ENCODE measurements at regions not wholly inside any gene's neighbourhood (a gene's known extent, or its start where the extent isn't known, plus 50 kb on each side); places are given as distances from the start of the nearest gene placed in this dataset.

DNA sequence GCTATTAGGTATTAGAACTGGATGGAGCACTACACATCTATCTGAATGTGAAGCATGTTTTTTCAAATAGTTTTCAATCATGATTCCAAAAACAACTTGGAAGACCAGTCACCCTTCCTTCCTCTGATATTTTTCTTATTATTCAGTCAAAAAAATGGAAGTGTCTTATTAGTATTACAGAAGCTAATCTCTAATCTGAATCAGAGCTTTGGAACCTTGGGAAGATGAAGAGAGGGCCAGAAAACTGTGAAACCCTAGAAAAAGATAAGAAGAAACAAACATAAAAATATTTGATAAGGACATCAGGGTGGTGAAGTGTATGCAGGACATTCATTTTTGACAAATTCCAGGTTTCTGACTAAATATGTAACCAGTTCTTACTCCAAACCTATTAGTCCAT, 166.3 kb upstream of the PRSS16 start:
- Histone ChIP-seq H3K36me3 (ENCODE audit: control insufficient read depth in 2 of 2, insufficient read depth in 2 of 2, low read length in 2 of 2) (no peaks in the 10 kb centered on the region), H3K9ac (ENCODE audit: low read length in 2 of 2) (no peak overlapping the region), H3K9me3 (ENCODE audit: control insufficient read depth in 2 of 2, low read length in 2 of 2) (no peaks in the 10 kb centered on the region), H3K27ac (ENCODE audit: low read length) (no peak overlapping the region), H3K27me3 (ENCODE audit: control insufficient read depth in 1 of 2, insufficient read depth in 2 of 2, low read length in 2 of 2) (peaks cover 5 to 9% of the 10 kb centered on the region in 2 donors), H3K4me1 (ENCODE audit: control insufficient read depth, insufficient read depth, low read length) (no peaks in the 10 kb centered on the region), H3K4me3 (ENCODE audit: low read length in 2 of 2) (no peak overlapping the region)

- H3K9me3 ChIP-seq (ENCODE audit: control insufficient read depth in 2 of 2, low read length in 2 of 2), result no peaks in the 10 kb centered on the region
- H3K36me3 ChIP-seq (ENCODE audit: control insufficient read depth in 2 of 2, insufficient read depth in 2 of 2, low read length in 2 of 2), result no peaks in the 10 kb centered on the region
- H3K27ac ChIP-seq (ENCODE audit: low read length), result no peak overlapping the region
- no peak overlapping the region for H3K9ac ChIP-seq (ENCODE audit: low read length in 2 of 2)
- no peaks in the 10 kb centered on the region for H3K4me1 ChIP-seq (ENCODE audit: control insufficient read depth, insufficient read depth, low read length)
- peaks cover 5 to 9% of the 10 kb centered on the region in 2 donors for H3K27me3 ChIP-seq (ENCODE audit: control insufficient read depth in 1 of 2, insufficient read depth in 2 of 2, low read length in 2 of 2)
- no peak overlapping the region for H3K4me3 ChIP-seq (ENCODE audit: low read length in 2 of 2)
These were observed 165.6 kb upstream of the PRSS16 start for GRCh38 chr6:27081931-27082330.

GRCh38 chr6:27088068-27088467, 159.4 kb upstream of the PRSS16 start:
- no peak overlapping the region for H3K27ac ChIP-seq (ENCODE audit: low read length)
- H3K36me3 ChIP-seq (ENCODE audit: control insufficient read depth in 2 of 2, insufficient read depth in 2 of 2, low read length in 2 of 2), result no peaks in the 10 kb centered on the region
- peaks cover 12 to 30% of the 10 kb centered on the region in 2 donors for H3K27me3 ChIP-seq (ENCODE audit: control insufficient read depth in 1 of 2, insufficient read depth in 2 of 2, low read length in 2 of 2)
- no peak overlapping the region for H3K4me3 ChIP-seq (ENCODE audit: low read length in 2 of 2)
- H3K9me3 ChIP-seq (ENCODE audit: control insufficient read depth in 2 of 2, low read length in 2 of 2), result no peaks in the 10 kb centered on the region
- H3K4me1 ChIP-seq (ENCODE audit: control insufficient read depth, insufficient read depth, low read length), result no peaks in the 10 kb centered on the region
- no peak overlapping the region for H3K9ac ChIP-seq (ENCODE audit: low read length in 2 of 2)

DNA sequence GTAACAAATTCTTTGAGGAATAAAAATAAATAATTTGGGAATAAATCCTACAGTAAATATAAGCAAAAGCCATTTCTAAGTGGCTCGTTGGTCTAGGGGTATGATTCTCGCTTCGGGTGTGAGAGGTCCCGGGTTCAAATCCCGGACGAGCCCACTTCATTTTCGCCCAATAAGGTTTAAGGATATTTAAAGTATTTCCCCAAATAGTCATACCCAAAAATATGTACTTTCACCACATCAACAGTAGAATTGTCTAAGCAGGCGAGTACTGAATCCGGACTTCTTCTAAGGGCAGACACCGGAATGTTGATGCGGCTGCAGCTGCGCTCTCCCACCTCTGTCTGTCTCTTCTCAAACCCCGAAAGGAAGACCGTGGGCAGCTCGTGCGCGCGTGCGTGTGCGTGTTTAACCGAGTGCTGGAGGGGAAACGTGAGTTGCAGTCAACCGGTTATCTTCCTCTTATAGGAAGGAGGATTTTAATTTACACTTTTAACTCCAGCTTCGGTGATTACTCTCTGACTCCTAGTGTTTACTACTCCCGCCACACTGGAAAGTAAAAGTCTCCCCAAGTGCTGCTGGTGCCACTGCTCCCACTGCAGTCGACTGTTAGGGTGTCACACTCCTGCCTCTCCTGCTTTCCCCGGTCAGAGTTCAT, 155.7 kb upstream of the PRSS16 start:
- H3K36me3 ChIP-seq (ENCODE audit: control insufficient read depth in 2 of 2, insufficient read depth in 2 of 2, low read length in 2 of 2), result no peaks in the 10 kb centered on the region
- no peak overlapping the region for H3K9ac ChIP-seq (ENCODE audit: low read length in 2 of 2)
- no peak overlapping the region for H3K4me3 ChIP-seq (ENCODE audit: low read length in 2 of 2)
- peaks cover 21 to 43% of the 10 kb centered on the region in 2 donors for H3K27me3 ChIP-seq (ENCODE audit: control insufficient read depth in 1 of 2, insufficient read depth in 2 of 2, low read length in 2 of 2)
- H3K4me1 ChIP-seq (ENCODE audit: control insufficient read depth, insufficient read depth, low read length), result peaks cover 3% of the 10 kb centered on the region
- no peak overlapping the region for H3K27ac ChIP-seq (ENCODE audit: low read length)
- no peaks in the 10 kb centered on the region for H3K9me3 ChIP-seq (ENCODE audit: control insufficient read depth in 2 of 2, low read length in 2 of 2)

DNA sequence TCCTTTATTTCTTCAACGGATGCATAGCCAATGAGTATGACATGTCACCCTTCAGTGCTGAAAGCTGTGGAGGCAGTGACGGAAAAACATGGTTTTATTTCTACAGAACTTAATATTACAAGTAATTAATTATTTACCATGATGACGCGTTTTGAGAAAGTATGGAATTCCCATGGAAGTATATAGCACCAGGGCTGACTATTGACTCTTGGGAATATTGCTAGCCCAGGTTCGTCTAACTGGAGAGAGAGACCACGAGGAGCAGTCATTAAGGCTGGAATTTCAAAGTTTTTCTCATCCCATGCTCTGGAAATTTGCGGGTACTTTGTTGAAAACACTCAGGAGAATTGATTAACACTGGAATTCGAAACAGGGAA, 155.2 kb upstream of the PRSS16 start:
- Histone ChIP-seq H3K4me3 (ENCODE audit: low read length in 2 of 2) (no peak overlapping the region), H3K27ac (ENCODE audit: low read length) (no peak overlapping the region), H3K9me3 (ENCODE audit: control insufficient read depth in 2 of 2, low read length in 2 of 2) (no peaks in the 10 kb centered on the region), H3K9ac (ENCODE audit: low read length in 2 of 2) (no peak overlapping the region), H3K4me1 (ENCODE audit: control insufficient read depth, insufficient read depth, low read length) (peaks cover 3% of the 10 kb centered on the region), H3K36me3 (ENCODE audit: control insufficient read depth in 2 of 2, insufficient read depth in 2 of 2, low read length in 2 of 2) (no peaks in the 10 kb centered on the region), H3K27me3 (ENCODE audit: control insufficient read depth in 1 of 2, insufficient read depth in 2 of 2, low read length in 2 of 2) (peaks cover 26 to 49% of the 10 kb centered on the region in 2 donors)

DNA sequence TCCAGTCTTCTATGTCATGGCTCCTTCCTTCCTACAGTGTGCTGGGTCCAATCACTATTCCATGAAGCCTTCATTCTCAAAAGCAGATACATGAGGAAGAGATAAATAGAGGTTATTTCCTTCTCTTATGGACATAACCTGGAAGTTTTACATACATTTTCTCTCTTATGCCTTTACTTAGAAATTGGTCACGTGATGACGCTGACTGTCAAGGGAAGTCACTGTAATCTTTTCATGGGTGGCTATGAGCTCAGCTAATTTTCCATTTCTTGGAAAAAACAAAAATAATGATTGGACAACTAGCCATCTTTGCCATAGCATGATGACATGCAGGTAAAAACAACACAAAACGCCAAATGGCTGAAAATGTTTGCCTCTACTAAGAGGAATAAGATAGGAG, 151.6 kb upstream of the PRSS16 start:
- no peak overlapping the region for H3K4me3 ChIP-seq (ENCODE audit: low read length in 2 of 2)
- no peaks in the 10 kb centered on the region for H3K36me3 ChIP-seq (ENCODE audit: control insufficient read depth in 2 of 2, insufficient read depth in 2 of 2, low read length in 2 of 2)
- no peaks in the 10 kb centered on the region for H3K9me3 ChIP-seq (ENCODE audit: control insufficient read depth in 2 of 2, low read length in 2 of 2)
- H3K4me1 ChIP-seq (ENCODE audit: control insufficient read depth, insufficient read depth, low read length), result peaks cover 3% of the 10 kb centered on the region
- H3K27ac ChIP-seq (ENCODE audit: low read length), result no peak overlapping the region
- peaks cover 26 to 39% of the 10 kb centered on the region in 2 donors for H3K27me3 ChIP-seq (ENCODE audit: control insufficient read depth in 1 of 2, insufficient read depth in 2 of 2, low read length in 2 of 2)
- H3K9ac ChIP-seq (ENCODE audit: low read length in 2 of 2), result no peak overlapping the region

DNA sequence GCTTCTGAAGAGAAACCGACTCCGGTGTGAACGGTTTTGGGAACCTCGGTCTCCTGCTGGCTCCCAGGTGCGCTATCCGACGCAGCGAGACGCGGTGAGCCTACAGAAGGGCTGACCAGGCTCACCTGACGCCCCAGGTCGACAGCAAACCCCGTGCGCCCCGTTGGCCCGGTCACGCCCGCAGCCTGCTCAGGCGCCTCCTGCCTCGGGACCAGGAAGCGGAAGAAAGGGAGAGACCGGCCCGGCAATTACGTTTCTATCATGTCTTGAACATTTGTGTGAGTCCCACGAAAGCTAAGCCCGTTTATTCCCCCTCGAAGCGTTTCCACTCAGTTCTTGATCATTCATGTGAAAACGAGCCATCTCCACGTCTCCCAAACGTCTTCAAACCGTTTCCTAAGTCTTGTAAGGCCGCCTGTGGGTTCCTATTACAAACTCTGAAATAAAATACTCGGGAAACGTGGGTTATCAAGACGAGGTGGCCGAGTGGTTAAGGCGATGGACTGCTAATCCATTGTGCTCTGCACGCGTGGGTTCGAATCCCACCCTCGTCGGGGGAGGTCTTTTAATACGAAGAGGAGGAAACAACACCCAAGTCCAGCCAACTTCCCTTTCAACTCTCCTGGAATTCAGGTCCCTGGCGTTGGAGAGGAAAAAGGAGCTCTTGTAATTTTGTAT, 150.5 kb upstream of the PRSS16 start:
- Histone ChIP-seq H3K9ac (ENCODE audit: low read length in 2 of 2) (no peak overlapping the region), H3K27me3 (ENCODE audit: control insufficient read depth in 1 of 2, insufficient read depth in 2 of 2, low read length in 2 of 2) (peaks cover 21 to 29% of the 10 kb centered on the region in 2 donors)

DNA sequence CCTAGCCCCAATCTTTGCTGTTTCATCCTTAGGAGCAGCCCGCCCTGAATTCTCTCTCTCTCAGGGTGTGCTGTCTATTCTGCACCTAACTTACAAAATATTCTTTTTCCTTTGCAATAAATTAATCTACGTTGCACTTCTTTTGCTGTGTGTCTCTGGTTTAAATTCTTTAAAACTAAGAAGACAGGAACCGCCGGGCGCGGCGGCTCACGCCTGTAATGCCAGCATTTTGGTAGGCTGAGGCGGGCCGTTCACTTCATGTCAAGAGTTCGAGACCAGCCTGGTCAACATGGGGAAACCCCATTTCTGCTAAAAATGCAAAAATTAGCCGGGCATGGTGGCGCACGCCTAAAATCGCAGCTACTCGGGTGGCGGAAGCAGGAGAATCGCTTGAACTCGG, 148.5 kb upstream of the PRSS16 start:
- Histone ChIP-seq H3K36me3 (ENCODE audit: control insufficient read depth in 2 of 2, insufficient read depth in 2 of 2, low read length in 2 of 2) (no peaks in the 10 kb centered on the region), H3K4me3 (ENCODE audit: low read length in 2 of 2) (no peak overlapping the region), H3K9me3 (ENCODE audit: control insufficient read depth in 2 of 2, low read length in 2 of 2) (no peaks in the 10 kb centered on the region), H3K27ac (ENCODE audit: low read length) (no peak overlapping the region), H3K9ac (ENCODE audit: low read length in 2 of 2) (no peak overlapping the region), H3K4me1 (ENCODE audit: control insufficient read depth, insufficient read depth, low read length) (peaks cover 3% of the 10 kb centered on the region), H3K27me3 (ENCODE audit: control insufficient read depth in 1 of 2, insufficient read depth in 2 of 2, low read length in 2 of 2) (peaks cover 14 to 17% of the 10 kb centered on the region in 2 donors)

More for the DNA sequence above, 150.5 kb upstream of the PRSS16 start:
- H3K4me1 ChIP-seq (ENCODE audit: control insufficient read depth, insufficient read depth, low read length), result peaks cover 3% of the 10 kb centered on the region
- H3K9me3 ChIP-seq (ENCODE audit: control insufficient read depth in 2 of 2, low read length in 2 of 2), result no peaks in the 10 kb centered on the region
- H3K4me3 ChIP-seq (ENCODE audit: low read length in 2 of 2), result peak overlapping the region; percentile 33 to 68
- no peak overlapping the region for H3K27ac ChIP-seq (ENCODE audit: low read length)
- H3K36me3 ChIP-seq (ENCODE audit: control insufficient read depth in 2 of 2, insufficient read depth in 2 of 2, low read length in 2 of 2), result no peaks in the 10 kb centered on the region

DNA sequence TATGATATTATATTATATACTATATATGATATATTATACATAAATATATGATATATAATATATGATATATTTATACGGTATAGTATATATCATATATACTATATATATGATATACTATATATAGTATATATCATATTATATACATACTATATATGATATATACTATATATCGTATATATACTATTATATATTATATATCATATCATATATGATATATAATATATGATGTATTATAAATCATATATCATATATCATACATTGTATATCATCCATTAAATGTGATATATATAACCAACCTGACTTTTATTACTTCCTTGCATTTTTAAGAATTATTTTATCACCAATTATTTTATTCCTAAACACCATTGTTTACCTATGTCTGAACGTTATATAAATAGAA, 146.6 kb upstream of the PRSS16 start:
- H3K36me3 ChIP-seq (ENCODE audit: control insufficient read depth in 2 of 2, insufficient read depth in 2 of 2, low read length in 2 of 2), result no peaks in the 10 kb centered on the region
- H3K9ac ChIP-seq (ENCODE audit: low read length in 2 of 2), result no peak overlapping the region
- H3K4me3 ChIP-seq (ENCODE audit: low read length in 2 of 2), result no peak overlapping the region
- H3K9me3 ChIP-seq (ENCODE audit: control insufficient read depth in 2 of 2, low read length in 2 of 2), result no peaks in the 10 kb centered on the region
- H3K27ac ChIP-seq (ENCODE audit: low read length), result no peak overlapping the region
- H3K4me1 ChIP-seq (ENCODE audit: control insufficient read depth, insufficient read depth, low read length), result peaks cover 3% of the 10 kb centered on the region
- peaks cover 10 to 12% of the 10 kb centered on the region in 2 donors for H3K27me3 ChIP-seq (ENCODE audit: control insufficient read depth in 1 of 2, insufficient read depth in 2 of 2, low read length in 2 of 2)

DNA sequence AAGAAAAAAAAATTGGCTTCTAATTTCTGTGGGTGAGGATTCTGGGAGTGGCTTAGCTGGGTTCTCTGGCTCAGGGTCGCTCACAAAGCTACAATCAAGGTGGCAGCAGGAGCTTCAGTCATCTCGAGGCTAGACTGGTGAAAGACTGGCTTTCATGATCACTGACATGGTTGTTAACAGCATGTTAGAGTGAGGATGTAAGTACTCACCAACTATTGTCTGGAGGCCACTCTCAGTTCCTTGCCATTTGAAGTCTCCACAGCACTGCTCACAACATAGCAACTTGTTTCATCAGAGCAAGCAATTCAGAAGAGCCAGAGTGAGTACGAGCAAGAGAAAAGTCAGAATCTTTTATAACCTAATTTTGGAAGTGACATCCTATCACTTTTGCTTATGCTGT, 145.7 kb upstream of the PRSS16 start:
- Histone ChIP-seq H3K27ac (ENCODE audit: low read length) (no peak overlapping the region), H3K36me3 (ENCODE audit: control insufficient read depth in 2 of 2, insufficient read depth in 2 of 2, low read length in 2 of 2) (no peaks in the 10 kb centered on the region), H3K4me1 (ENCODE audit: control insufficient read depth, insufficient read depth, low read length) (no peaks in the 10 kb centered on the region), H3K27me3 (ENCODE audit: control insufficient read depth in 1 of 2, insufficient read depth in 2 of 2, low read length in 2 of 2) (peaks cover 4 to 5% of the 10 kb centered on the region in 2 donors), H3K9ac (ENCODE audit: low read length in 2 of 2) (no peak overlapping the region), H3K9me3 (ENCODE audit: control insufficient read depth in 2 of 2, low read length in 2 of 2) (no peaks in the 10 kb centered on the region), H3K4me3 (ENCODE audit: low read length in 2 of 2) (no peak overlapping the region)

GRCh38 chr6:27106382-27106781, 141.1 kb upstream of the PRSS16 start:
- H3K9me3 ChIP-seq (ENCODE audit: control insufficient read depth in 2 of 2, low read length in 2 of 2), result no peaks in the 10 kb centered on the region
- H3K36me3 ChIP-seq (ENCODE audit: control insufficient read depth in 2 of 2, insufficient read depth in 2 of 2, low read length in 2 of 2), result no peaks in the 10 kb centered on the region
- no peaks in the 10 kb centered on the region for H3K27me3 ChIP-seq (ENCODE audit: control insufficient read depth in 1 of 2, insufficient read depth in 2 of 2, low read length in 2 of 2)
- H3K4me3 ChIP-seq (ENCODE audit: low read length in 2 of 2), result no peak overlapping the region
- H3K4me1 ChIP-seq (ENCODE audit: control insufficient read depth, insufficient read depth, low read length), result no peaks in the 10 kb centered on the region
- no peak overlapping the region for H3K9ac ChIP-seq (ENCODE audit: low read length in 2 of 2)
- no peak overlapping the region for H3K27ac ChIP-seq (ENCODE audit: low read length)

Measured in stomach smooth muscle (tissue), 2 donors.